HepG2 (cell line): ENCODE measurements at regions not wholly inside any gene's neighbourhood (a gene's known extent, or its start where the extent isn't known, plus 50 kb on each side); places are given as distances from the start of the nearest gene placed in this dataset.

ENCODE experiments used
- ATF7-NPFF ChIP-seq: sonication (generic); formaldehyde crosslinking; IDR thresholded peaks from 2 replicates; pipeline ENCODE4 v1.8.1; 2023; ENCODE audit warnings: mild to moderate bottlenecking, low read depth, missing genetic modification reagents, moderate library complexity
- EP300 ChIP-seq, 3 experiments: sonication (generic) in 1 of 3; formaldehyde crosslinking in 1 of 3; IDR thresholded peaks; 2 replicates each; pipeline versions ENCODE4 v1.5.1 to v1.6.1; 2011 to 2020; ENCODE audit warnings: low read depth in 2 of 3, low read length in 2 of 3, borderline replicate concordance in 1 of 3, improper control_type of control experiment in 1 of 3, mild to moderate bottlenecking in 1 of 3, missing genetic modification reagents in 1 of 3, moderate library complexity in 1 of 3
- EZH2 ChIP-seq: conservative IDR thresholded peaks from 2 replicates; pipeline ENCODE4 v1.6.1; 2012; ENCODE audit warnings: mild to moderate bottlenecking, low read depth, low read length, moderate library complexity
- FOXJ3 ChIP-seq: sonication (generic); formaldehyde crosslinking; IDR thresholded peaks from 2 replicates; pipeline ENCODE4 v1.4.0; 2020; ENCODE audit warnings: missing genetic modification reagents, mild to moderate bottlenecking, borderline replicate concordance
- RFX5 ChIP-seq: IDR thresholded peaks from 2 replicates; pipeline ENCODE4 v1.6.1; 2011; ENCODE audit warnings: low read depth, low read length, improper control_type of control experiment
- TF ChIP-seq, protein P1 (sequence below): sonication (generic); formaldehyde crosslinking; IDR thresholded peaks from 2 replicates; pipeline ENCODE4 v1.4.0; 2020; ENCODE audit warnings: low read depth, missing genetic modification reagents

GRCh38 chr9:129435988-129436717 is 184.7 kb downstream of the C9orf50 start:
- TF ChIP-seq RFX5 (no peak), ATF7-NPFF (CRISPR knock-in tag) (no peak), EZH2 (no peak), EP300 (IDR thresholded peaks at IDR 0.05; ENCODE audit: low read depth in 2 of 2, low read length in 2 of 2) (no peak), EP300 (CRISPR knock-in tag; IDR thresholded peaks at IDR 0.05; ENCODE audit: borderline replicate concordance) (no peak), FOXJ3 (CRISPR knock-in tag) (no peak)
- TF ChIP-seq, protein P1, sequence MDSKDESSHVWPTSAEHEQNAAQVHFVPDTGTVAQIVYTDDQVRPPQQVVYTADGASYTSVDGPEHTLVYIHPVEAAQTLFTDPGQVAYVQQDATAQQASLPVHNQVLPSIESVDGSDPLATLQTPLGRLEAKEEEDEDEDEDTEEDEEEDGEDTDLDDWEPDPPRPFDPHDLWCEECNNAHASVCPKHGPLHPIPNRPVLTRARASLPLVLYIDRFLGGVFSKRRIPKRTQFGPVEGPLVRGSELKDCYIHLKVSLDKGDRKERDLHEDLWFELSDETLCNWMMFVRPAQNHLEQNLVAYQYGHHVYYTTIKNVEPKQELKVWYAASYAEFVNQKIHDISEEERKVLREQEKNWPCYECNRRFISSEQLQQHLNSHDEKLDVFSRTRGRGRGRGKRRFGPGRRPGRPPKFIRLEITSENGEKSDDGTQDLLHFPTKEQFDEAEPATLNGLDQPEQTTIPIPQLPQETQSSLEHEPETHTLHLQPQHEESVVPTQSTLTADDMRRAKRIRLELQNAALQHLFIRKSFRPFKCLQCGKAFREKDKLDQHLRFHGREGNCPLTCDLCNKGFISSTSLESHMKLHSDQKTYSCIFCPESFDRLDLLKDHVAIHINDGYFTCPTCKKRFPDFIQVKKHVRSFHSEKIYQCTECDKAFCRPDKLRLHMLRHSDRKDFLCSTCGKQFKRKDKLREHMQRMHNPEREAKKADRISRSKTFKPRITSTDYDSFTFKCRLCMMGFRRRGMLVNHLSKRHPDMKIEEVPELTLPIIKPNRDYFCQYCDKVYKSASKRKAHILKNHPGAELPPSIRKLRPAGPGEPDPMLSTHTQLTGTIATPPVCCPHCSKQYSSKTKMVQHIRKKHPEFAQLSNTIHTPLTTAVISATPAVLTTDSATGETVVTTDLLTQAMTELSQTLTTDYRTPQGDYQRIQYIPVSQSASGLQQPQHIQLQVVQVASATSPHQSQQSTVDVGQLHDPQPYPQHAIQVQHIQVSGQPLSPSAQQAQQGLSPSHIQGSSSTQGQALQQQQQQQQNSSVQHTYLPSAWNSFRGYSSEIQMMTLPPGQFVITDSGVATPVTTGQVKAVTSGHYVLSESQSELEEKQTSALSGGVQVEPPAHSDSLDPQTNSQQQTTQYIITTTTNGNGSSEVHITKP (CRISPR knock-in tag), result no peak
